HG02870 (cell line): ENCODE measurements at regions not wholly inside any gene's neighbourhood (a gene's known extent, or its start where the extent isn't known, plus 50 kb on each side); places are given as distances from the start of the nearest gene placed in this dataset.
"Not testable (repeated sequence)": the region's sequence is repeated elsewhere in the genome, so short reads cannot be mapped to it uniquely, and the experiment has no call there.

Experiments
- ATAC-seq: cut with Tn5 transposase; IDR thresholded peaks from one replicate; pipeline ENCODE4 v1.9.1; 2021; ENCODE audit warnings: mild to moderate bottlenecking, moderate library complexity; ENCODE audit not compliant: unreplicated experiment

DNA sequence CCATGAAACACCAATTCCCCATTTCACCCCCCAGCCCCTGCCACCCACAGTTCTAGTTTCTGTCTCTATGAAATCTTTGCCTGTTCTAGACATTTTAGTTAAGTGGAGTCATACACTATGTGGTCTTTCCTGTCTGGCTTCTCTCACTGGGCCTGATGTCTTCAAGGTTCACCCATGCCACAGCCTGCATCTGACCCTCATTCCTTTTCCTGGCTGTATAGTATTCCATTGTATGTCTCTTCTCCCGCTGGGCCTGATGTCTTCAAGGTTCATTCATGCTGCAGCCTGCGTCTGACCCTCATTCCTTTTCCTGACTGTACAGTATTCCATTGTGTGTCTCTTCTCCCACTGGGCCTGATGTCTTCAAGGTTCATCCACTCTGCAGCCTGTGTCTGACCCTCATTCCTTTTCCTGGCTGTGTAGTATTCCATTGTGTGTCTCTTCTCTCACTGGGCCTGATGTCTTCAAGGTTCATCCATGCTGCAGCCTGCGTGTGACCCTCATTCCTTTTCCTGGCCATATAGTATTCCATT lies 191.7 kb downstream of the CRLF2 start:
- no peak for ATAC-seq

DNA sequence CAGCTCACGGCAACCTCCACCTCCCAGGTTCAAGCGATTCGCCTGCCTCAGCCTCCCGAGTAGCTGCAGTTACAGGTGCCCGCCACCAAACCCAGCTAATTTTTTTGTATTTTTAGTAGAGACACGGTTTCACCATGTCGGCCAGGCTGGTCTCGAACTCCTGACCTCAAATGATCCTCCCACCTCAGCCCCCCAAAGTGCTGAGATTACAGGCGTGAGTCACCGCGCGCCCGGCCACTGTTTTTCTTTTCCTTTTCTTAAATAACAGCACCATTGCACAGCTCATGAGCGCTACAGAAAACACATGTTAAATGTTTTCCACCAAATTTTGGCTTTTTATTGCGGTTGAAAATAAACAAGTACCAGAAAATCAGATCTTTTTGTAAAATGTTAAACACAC lies 195.5 kb downstream of the CRLF2 start:
- ATAC-seq: not testable (repeated sequence)

DNA sequence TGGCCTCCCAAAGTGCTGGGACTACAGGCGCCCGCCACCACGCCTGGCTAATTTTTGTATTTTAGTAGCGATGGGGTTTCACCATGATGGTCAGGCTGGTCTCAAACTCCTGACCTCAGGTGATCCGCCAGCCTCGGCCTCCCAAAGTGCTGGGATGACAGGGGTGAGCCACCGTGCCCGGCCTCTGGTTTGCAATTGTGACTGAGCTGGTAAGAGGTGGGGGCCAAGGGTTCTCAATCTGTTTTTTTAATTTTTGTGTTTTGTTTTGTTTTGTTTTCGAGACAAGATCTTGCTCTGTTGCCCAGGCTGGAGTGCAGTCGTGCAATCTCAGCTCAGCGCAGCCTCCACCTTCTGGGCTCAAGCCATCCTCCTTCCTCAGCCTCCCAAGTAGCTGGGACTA lies 196.2 kb downstream of the CRLF2 start:
- not testable (repeated sequence) for ATAC-seq

DNA sequence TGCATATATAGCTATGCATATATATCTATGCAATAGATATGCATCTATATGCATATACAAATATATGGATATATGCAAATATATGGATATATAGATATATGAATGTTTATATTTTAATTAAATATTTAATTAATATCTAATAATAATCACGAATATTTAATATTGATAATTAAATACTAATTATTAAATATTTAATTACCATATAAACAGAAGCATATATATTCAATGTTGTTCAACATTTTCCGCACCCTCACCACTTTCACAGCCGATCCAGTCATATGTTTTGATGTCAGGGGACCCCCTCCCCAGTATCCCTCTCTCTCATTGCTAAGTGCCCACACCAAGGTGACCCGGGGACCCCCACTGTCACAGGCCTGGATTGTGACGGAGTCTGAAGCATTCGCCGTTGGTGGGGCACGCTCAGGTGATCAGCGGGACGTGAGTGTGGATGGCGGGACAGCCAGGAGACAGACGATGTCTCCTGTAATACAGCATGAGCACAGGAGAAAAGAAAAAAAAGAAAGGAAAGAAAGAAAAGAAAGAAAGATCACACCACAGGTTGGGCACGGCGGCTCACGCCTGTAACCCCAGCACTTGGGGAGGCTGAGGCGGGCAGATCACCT lies 199.7 kb downstream of the CRLF2 start:
- no peak for ATAC-seq

DNA sequence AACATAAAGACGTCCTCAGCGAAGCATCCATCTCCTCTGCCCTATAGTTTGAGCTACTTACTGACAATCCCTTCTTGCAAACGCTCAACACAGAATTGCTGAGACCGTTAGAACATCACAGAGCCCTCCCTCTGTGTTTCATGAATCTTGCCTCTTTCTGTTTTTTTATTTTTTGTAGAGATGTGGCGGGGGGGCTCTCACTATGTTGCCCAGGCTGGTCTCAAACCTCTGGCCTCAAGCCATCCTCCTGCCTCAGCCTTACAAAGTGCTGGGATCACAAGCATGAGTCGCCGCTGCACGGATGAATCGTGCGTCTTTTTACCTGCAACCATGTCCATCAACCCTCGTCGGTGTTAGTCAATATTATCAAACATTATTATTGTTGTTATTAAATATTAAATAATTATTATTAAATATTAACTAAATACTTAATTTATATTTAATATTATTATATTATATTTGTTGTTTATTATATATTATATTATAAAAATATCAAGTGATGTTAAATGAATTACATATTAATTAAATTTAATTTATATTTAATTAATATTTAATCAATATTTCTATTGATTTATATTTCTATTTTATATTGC lies 200.7 kb downstream of the CRLF2 start:
- ATAC-seq: no peak

DNA sequence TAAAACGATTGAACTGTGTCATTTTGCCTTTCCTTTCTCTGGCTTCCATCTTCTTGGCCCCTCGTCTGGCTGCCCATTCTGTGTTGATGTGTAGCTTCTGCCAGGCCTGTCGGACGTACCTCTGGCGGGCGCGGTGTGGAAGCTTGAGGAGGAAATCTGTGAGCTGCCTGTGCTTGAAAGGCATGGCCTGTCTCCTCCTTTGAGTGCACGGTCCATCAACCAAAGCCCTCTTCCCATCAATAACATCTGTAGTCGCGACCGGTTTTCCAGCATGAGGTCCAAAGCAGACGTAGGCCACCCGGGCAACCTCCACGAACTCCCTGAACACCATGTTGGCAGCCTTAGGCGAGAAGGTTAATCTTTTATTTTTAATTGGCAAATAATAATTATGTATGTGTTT lies 202.7 kb downstream of the CRLF2 start:
- no peak for ATAC-seq

DNA sequence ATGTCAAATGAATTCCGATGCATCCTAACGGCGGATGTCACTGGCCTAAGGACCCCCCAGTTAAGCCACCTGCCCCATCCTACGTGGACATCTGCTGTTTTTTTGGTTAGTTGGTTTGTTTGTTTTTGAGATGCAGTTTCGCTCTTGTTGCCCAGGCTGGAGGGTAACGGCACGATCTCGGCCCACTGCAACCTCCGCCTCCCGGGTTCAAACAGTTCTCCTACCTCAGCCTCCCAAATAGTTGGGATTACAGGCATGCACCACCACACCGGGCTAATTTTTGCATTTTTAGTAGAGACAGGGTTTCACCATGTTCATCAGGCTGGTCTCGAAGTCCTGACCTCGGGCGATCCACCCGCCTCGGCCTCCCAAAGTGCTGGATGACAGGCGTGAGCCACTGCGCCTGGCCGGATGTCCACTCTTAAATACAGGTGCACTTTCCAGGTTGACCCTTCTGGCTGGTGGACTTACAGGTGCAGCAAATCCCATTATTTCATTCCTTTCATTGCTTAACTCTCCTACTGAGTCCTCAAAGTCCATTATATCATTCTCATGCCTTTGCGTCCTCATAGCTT lies 206.2 kb downstream of the CRLF2 start:
- ATAC-seq: no peak

DNA sequence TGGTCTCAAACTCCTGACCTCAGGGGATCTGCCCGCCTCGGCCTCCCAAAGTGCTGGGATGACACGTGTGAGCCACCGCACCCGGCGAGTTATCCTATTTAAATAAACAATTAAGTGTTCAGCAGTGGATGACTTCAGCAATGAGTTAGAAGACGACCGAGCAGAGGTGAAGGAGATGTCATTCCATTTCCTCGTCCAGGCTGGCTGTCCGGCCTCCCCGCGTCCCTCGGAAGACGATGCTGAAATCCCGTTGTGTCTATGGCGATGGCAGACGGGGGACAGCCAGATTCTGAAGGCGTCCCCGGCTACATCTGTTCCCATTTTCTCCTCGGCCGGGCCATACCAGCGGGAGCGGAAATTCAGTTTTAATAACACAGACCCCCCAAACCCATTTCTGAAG lies 209.8 kb downstream of the CRLF2 start:
- ATAC-seq: no peak

DNA sequence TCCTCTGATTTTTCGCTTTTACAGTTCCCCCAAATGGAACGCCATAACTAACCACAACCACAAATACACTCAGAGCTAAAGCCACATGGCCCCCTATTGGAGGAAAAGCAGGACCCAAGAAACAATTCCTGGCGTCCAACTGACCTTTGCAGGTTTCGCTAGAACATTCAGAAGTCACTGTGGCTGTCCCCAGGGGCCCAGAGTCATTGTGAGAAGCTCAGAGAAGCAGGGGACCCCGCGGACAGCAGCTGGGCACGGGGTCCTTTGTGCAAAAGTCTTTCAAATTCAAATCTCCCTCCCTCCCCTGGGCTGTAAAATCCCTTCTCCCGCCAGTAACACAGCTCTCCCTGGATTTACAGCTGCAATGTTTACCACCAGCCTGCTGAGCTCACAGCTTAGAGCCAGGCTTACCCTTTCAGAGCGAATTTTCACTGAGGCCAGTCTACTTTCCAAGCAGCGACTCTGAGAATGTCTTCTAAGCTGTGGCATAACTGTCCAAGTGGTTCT lies 214.8 kb downstream of the CRLF2 start:
- ATAC-seq: no peak

DNA sequence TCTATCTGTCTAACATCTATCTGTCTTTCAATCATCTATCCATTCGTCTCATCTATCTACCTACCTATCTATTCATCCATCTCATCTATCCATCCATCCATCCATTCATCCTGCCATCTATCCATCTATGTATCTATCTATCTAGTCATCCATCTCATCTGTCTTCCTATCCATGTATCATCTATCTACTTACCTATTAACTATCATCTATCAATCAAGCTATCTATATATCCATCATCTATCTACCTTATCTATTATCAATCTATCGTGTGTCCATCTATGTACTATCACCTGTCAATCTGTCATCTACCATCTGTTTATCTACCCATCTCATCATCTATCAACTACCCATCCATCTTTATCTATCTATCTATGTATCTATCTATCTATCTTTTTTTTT lies 217.7 kb downstream of the CRLF2 start:
- no peak for ATAC-seq

DNA sequence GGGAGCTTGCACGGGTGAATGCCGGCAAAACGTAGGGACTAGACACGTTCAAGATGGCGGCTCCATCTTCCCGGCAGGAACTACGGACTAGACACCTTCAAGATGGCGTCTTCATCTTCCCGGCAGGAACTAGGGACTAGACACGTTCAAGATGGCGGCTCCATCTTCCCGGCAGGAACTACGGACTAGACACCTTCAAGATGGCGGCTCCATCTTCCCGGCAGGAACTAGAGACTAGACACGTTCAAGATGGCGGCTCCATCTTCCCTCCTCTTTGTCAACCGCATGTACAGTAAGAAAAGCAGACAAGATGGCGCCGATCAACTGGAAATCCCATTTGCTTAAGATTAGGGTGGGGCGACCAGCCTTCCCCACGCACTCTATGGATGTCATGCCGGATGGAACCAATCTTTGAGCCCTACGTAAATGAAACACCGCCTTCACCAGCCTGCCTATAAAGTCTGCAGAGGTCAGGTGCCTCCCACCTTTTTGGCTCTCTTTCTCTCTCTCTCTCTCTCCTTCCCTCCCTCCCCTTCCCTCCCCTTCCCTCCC lies 222.4 kb downstream of the CRLF2 start:
- ATAC-seq: peak; percentile 92

DNA sequence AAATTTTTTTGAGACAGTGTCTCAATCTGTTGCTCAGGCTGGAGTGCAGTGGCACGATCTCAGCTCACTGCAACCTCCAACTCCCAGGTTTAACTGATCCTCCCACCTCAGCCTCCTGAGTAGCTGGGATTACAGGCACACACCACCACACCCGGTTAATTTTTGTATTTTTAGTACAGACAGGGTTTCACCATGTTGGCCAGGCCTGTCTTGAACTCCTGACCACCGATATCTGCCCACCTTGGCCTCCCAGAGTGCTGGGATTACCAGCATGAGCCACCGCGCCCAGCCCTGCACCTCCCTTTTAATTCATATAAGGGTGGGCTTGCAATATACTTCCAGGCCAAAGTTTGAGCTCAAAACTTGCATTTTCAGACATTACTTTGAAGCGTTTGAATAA lies 223.9 kb downstream of the CRLF2 start:
- ATAC-seq: not testable (repeated sequence)

DNA sequence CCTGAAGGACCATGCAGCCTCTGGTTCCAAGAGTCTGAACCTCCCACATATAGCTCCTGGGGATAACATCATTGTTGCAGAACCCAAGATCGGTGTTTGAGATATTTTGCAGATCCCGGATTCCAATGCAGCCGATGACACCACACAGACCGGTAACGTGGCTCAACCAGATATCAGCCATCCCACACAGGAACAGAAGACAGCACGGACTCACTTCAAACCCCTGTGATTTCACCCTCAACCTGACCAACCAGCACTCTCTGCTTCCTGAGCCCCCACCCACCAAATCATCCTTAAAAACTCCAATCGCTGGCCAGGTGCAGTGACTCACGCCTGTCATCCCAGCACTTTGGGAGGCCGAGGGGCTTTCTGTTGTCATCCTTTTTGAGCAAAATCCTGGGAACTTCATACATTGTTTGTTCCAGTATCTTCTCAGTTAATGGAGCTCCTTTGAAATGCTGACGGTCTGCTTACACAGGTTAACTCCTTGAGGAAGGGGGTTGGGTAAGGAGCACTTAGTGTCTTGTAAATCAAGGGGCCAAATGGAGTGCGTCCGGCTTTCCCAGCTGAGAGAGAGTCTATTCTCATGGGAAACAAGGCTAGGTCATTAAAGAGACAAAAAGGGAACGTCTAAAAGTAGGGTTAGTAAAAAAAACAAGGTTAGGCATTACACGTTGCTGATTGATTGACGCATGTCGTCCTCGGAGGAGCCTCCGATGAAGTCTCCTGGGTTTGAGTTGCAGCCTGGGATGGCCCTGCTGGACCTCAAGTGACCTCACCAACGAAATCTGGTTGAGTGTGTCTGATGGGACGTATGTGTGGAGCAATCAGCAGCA lies 230.4 kb downstream of the CRLF2 start:
- no peak for ATAC-seq

DNA sequence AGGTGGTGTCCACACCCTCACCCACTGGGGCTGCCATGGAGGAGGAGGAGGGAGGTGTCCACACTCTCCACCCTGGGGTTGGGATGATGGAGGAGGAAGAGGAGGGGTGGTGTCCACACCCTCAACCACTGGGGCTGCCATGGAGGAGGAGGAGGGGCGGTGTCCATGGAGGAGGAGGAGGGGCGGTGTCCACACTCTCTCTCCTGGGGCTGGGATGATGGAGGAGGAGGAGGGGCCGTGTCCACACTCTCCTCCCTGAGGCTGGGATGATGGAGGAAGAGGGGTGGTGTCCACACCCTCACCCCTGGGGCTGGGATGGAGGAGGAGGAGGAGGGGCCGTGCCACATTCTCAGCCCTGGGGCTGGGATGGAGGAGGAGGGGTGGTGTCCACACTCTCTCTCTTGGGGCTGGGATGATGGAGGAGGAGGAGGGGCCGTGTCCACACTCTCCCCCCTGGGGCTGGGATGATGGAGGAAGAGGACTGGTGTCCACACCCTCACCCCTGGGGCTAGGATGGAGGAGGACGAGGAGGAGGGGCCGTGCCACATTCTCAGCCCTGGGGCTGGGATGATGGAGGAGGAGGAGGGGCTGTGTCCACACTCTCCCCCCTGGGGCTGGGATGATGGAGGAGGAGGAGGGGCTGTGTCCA lies 231.7 kb downstream of the CRLF2 start:
- ATAC-seq: no peak

DNA sequence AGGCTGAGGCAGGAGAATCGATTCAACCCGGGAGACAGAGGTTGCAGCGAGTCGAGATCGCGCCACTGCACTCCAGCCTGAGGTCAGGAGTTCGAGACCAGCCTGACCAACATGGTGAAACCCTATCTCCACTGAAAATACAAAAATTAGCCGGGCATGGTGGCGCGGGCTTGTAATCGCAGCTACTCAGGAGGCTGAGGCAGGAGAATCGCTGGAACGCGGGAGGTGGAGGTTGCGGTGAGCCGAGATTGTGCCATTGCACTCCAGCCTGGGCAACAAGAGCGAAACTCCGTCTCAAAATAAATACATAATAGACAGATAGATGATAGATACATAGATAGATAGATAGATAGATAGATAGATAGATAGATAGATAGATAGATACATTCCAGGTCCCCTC lies 233.3 kb downstream of the CRLF2 start:
- not testable (repeated sequence) for ATAC-seq

DNA sequence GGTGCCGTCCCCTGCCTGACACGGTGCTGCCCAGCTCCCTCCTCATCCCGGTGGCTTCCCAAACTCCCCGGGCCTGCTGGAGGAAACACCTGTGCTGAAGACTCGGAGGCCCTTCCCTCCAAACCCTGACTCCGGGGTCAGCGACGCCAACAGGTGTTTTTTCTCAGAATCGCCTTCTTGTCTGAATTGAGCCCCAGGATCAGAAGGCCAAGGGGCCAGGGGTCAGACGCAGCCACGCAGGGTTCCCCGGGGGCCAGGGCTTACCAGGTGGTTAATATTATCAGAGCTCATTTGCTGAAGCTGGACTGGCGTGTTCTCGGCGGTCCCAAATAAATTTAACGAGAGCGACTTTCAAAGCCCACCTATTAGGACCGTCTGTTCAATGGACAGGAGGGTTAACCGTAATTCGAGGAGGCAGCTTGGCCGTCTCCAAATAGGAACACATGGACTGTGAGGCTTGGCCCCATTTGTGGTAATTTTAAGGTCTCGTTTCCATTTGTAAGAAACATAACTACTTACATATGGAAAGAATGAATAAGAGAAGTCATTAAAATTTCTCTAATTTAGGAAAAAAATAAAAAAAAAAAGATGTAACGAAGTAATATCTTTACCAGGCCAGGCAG lies 239.3 kb downstream of the CRLF2 start:
- ATAC-seq: no peak

DNA sequence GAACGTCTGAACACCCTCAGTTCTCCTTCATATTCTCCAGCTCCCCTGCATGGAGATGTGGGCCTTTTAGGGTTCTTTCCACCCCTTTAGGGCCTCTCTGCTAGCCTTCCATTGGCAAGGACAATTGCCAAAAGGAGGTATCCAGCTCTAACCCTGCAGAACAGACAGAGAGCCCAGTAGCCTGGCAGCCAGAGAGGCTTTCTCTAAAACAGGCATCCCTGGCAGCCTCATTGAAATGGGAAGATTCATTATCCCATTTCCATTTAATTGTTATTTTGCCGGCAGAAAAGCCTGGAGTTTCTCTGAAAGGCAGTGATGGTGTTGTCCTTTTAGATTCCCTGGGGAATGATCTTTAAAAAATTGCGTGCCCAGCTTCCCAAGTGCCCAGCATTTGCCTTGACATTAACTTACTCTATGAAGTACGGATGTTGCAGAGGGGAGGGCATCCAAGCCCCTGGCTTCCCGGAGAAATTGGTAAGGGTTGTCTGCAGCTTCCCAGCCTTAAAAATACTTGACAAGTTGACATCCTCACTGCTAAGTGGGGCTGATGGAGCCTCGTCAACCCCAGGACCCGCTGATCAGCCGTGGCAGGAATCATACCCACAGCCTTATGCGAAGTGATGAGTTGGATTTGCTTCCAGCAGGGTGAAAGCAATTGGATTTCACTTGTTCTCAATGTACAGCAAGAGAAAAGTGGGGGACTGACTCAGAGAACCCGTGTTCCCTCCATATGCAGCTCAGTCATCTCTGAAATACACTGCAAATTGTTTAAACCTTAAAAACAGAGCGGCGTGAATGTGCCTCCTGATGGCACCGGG lies 244.1 kb downstream of the CRLF2 start:
- no peak for ATAC-seq

DNA sequence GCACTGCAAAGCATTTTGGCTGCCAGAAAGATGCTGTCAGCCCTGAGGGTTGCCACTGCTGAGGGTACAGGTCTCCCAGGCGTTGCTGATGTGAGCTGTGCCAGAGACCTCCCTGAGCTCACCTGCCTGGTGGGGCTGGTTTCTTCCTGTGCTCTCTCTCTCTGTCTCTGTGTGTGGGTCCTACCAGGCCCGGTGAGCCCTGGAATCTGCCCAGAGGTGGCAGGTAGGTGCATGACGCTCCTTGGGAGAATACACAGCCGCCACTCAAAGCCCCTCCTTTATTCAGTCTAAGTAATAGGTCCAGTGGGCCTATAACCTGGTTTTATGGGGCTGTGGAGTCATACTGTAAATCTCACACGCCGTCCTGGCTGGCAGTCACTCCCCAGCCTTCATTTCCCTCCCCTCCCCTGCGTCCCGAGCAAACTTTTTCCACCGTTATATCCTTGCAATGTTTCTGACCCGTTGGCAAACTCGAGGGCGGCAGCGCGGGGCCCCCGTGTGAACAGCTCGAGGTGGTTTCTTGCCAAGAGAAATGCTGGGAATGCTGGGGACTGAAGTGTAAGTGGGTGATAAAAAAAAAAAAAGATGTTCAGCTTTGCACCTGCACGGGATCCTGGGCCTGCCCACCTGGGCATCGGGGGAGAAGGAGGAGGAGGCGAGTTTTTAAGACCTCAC lies 245.9 kb downstream of the CRLF2 start:
- no peak for ATAC-seq
